K562 (cell line): ENCODE measurements at regions not wholly inside any gene's neighbourhood (a gene's known extent, or its start where the extent isn't known, plus 50 kb on each side); places are given as distances from the start of the nearest gene placed in this dataset.

ENCODE experiments used
- ATF7 ChIP-seq: fragments of 450-650 bp; IDR thresholded peaks from 2 replicates; pipeline ENCODE4 v1.7.1; 2014; ENCODE audit warnings: mild to moderate bottlenecking, moderate library complexity
- MIER1 ChIP-seq: fragments of 450-650 bp; IDR thresholded peaks from 2 replicates; pipeline ENCODE4 v1.6.1; 2016; ENCODE audit warnings: antibody characterized with exemption, mild to moderate bottlenecking, low read depth
- MYNN ChIP-seq, 2 experiments: sonication (generic); formaldehyde crosslinking in 1 of 2; IDR thresholded peaks; 2 replicates each; pipeline versions ENCODE4 v1.5.0 to v1.6.1; 2016 to 2020; ENCODE audit warnings: antibody characterized with exemption in 1 of 2, missing genetic modification reagents in 1 of 2
- XRCC5 ChIP-seq: fragments of 200-400 bp; formaldehyde crosslinking; IDR thresholded peaks from 2 replicates; pipeline ENCODE4 v1.6.1; 2017; ENCODE audit warnings: low read depth, mild to moderate bottlenecking, low read length
- YY1 ChIP-seq, 3 experiments: IDR thresholded peaks; 2 replicates each; pipeline ENCODE4 v1.6.1; 2011; ENCODE audit warnings: low read length in 2 of 3, mild to moderate bottlenecking in 2 of 3, moderate library complexity in 2 of 3, borderline replicate concordance in 1 of 3, control low read depth in 1 of 3, low read depth in 1 of 3; ENCODE audit not compliant: insufficient read depth in 3 of 3, insufficient replicate concordance in 2 of 3, control insufficient read depth in 1 of 3, insufficient read length in 1 of 3; ENCODE audit errors: extremely low read depth in 1 of 3
- TF ChIP-seq, protein P1 (sequence below): IDR thresholded peaks from 3 replicates; pipeline ENCODE4 v1.6.1; 2011; ENCODE audit warnings: borderline replicate concordance, mild to moderate bottlenecking, moderate library complexity; ENCODE audit not compliant: insufficient read length; ENCODE audit errors: extremely low read depth
- TF ChIP-seq, protein P2 (sequence below), 3 experiments: IDR thresholded peaks in 2 of 3; conservative IDR thresholded peaks in 1 of 3; 2 replicates each; pipeline ENCODE4 v1.5.1; 2011 to 2012; ENCODE audit warnings: low read length in 3 of 3, mild to moderate bottlenecking in 3 of 3, control low read depth in 2 of 3, improper control_type of control experiment in 1 of 3, inconsistent platforms in 1 of 3, low read depth in 1 of 3, mixed read lengths in 1 of 3, moderate library complexity in 1 of 3; ENCODE audit not compliant: insufficient read depth in 2 of 3

- TF ChIP-seq, protein P1, sequence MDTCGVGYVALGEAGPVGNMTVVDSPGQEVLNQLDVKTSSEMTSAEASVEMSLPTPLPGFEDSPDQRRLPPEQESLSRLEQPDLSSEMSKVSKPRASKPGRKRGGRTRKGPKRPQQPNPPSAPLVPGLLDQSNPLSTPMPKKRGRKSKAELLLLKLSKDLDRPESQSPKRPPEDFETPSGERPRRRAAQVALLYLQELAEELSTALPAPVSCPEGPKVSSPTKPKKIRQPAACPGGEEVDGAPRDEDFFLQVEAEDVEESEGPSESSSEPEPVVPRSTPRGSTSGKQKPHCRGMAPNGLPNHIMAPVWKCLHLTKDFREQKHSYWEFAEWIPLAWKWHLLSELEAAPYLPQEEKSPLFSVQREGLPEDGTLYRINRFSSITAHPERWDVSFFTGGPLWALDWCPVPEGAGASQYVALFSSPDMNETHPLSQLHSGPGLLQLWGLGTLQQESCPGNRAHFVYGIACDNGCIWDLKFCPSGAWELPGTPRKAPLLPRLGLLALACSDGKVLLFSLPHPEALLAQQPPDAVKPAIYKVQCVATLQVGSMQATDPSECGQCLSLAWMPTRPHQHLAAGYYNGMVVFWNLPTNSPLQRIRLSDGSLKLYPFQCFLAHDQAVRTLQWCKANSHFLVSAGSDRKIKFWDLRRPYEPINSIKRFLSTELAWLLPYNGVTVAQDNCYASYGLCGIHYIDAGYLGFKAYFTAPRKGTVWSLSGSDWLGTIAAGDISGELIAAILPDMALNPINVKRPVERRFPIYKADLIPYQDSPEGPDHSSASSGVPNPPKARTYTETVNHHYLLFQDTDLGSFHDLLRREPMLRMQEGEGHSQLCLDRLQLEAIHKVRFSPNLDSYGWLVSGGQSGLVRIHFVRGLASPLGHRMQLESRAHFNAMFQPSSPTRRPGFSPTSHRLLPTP, result no peak
- TF ChIP-seq, protein P2, sequence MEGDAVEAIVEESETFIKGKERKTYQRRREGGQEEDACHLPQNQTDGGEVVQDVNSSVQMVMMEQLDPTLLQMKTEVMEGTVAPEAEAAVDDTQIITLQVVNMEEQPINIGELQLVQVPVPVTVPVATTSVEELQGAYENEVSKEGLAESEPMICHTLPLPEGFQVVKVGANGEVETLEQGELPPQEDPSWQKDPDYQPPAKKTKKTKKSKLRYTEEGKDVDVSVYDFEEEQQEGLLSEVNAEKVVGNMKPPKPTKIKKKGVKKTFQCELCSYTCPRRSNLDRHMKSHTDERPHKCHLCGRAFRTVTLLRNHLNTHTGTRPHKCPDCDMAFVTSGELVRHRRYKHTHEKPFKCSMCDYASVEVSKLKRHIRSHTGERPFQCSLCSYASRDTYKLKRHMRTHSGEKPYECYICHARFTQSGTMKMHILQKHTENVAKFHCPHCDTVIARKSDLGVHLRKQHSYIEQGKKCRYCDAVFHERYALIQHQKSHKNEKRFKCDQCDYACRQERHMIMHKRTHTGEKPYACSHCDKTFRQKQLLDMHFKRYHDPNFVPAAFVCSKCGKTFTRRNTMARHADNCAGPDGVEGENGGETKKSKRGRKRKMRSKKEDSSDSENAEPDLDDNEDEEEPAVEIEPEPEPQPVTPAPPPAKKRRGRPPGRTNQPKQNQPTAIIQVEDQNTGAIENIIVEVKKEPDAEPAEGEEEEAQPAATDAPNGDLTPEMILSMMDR (IDR thresholded peaks at IDR 0.05 in 2 of 3, conservative IDR thresholded peaks at IDR 0.05 in 1 of 3; ENCODE audit: insufficient read depth in 2 of 3, low read depth in 1 of 3, low read length in 3 of 3), result no peak
- no peak for TF ChIP-seq MYNN (IDR thresholded peaks at IDR 0.05)
- TF ChIP-seq MYNN (CRISPR knock-in tag; IDR thresholded peaks at IDR 0.05), result no peak
- no peak for TF ChIP-seq YY1 (IDR thresholded peaks at IDR 0.05; ENCODE audit: borderline replicate concordance in 1 of 3, control insufficient read depth in 1 of 3, extremely low read depth in 1 of 3, insufficient read depth in 3 of 3, insufficient read length in 1 of 3, insufficient replicate concordance in 2 of 3, low read depth in 1 of 3, low read length in 2 of 3)
- no peak for TF ChIP-seq MIER1
- no peak for TF ChIP-seq ATF7
- no peak for TF ChIP-seq XRCC5
Observed at GRCh38 chr1:104476126-104476525, 726.4 kb downstream of the AMY1C start.
